ENCODE measurements at regions not wholly inside any gene's neighbourhood (a gene's known extent, or its start where the extent isn't known, plus 50 kb on each side); places are given as distances from the start of the nearest gene placed in this dataset.

DNA sequence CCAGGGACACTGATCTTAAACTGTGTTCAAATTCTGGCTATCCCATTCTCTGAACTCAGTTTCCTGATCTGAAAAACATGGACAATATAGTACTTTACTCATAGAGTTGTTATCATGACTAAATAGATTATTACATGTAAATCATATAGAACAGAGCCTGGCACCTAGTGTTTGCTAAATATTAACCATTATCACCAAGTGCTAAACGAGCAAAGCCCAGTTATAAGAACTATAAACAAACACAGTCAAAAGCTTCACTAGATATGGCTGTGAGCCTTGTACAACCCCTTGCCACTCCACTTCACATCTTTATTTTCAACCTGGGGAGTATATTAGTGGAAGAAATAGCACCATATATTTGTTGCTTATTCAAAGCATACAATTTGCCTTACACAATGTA, 338.9 kb upstream of the CADM1 start:
- H3K27me3 ChIP-seq, result no peaks in the 10 kb centered on the region

GRCh38 chr11:115820026-115820425, 315.8 kb upstream of the CADM1 start:
- DNase-seq (ENCODE audit: low spot score in 2 of 2), result no peak
- H3K9me3 ChIP-seq, result peaks cover 0 to 25% (median 2%) of the 10 kb centered on the region in 4 donors
- TF ChIP-seq CTCF (IDR thresholded peaks at IDR 0.05) (no peak), EP300 (IDR thresholded peaks at IDR 0.05) (no peak), POLR2A (IDR thresholded peaks at IDR 0.05) (no peak)
- WGBS, 2 donors, result 78 to 83% methylated on average over 1 of the region's 1 CpG
- no peak overlapping the region for H3K4me3 ChIP-seq
- no peak overlapping the region for H3K27ac ChIP-seq
- no peaks in the 10 kb centered on the region for H3K27me3 ChIP-seq
- H3K36me3 ChIP-seq, result no peaks in the 10 kb centered on the region
- H3K4me1 ChIP-seq, result no peaks in the 10 kb centered on the region

More for the DNA sequence above, 338.9 kb upstream of the CADM1 start:
- Histone ChIP-seq H3K36me3 (no peaks in the 10 kb centered on the region), H3K9me3 (no peaks in the 10 kb centered on the region), H3K4me1 (peaks cover 0 to 5% (median 0%) of the 10 kb centered on the region in 4 donors), H3K27ac (no peak overlapping the region), H3K4me3 (no peak overlapping the region)
- 76 to 77% methylated on average over 1 of the region's 1 CpG for whole genome bisulfite sequencing, 2 donors
- no peak for TF ChIP-seq CTCF (IDR thresholded peaks at IDR 0.05)
- no peak for TF ChIP-seq POLR2A (IDR thresholded peaks at IDR 0.05)
- no peak for TF ChIP-seq EP300 (IDR thresholded peaks at IDR 0.05)
- DNase-seq (ENCODE audit: low spot score in 2 of 2), result no peak

GRCh38 chr11:115819014-115819413, 314.8 kb upstream of the CADM1 start:
- Histone ChIP-seq H3K27ac (no peak overlapping the region), H3K4me3 (no peak overlapping the region), H3K27me3 (no peaks in the 10 kb centered on the region), H3K36me3 (no peaks in the 10 kb centered on the region), H3K9me3 (peaks cover 0 to 25% (median 2%) of the 10 kb centered on the region in 4 donors), H3K4me1 (no peaks in the 10 kb centered on the region)
- no peak for TF ChIP-seq CTCF (IDR thresholded peaks at IDR 0.05)
- 58 to 64% methylated on average over 3 of the region's 3 CpGs for WGBS, 2 donors
- DNase-seq (ENCODE audit: low spot score in 2 of 2), result no peak

- Histone ChIP-seq H3K4me3 (no peak overlapping the region), H3K9me3 (peaks cover 0 to 25% (median 2%) of the 10 kb centered on the region in 4 donors), H3K4me1 (no peaks in the 10 kb centered on the region), H3K27ac (no peak overlapping the region), H3K36me3 (no peaks in the 10 kb centered on the region), H3K27me3 (no peaks in the 10 kb centered on the region)
- 52 to 58% methylated on average over 6 of the region's 6 CpGs for WGBS, 2 donors
- TF ChIP-seq CTCF (IDR thresholded peaks at IDR 0.05), result no peak
- no peak for TF ChIP-seq POLR2A (IDR thresholded peaks at IDR 0.05)
- TF ChIP-seq EP300 (IDR thresholded peaks at IDR 0.05), result no peak
- no peak for DNase-seq (ENCODE audit: low spot score in 2 of 2)
Observed at GRCh38 chr11:115817844-115818468, 313.7 kb upstream of the CADM1 start.

DNA sequence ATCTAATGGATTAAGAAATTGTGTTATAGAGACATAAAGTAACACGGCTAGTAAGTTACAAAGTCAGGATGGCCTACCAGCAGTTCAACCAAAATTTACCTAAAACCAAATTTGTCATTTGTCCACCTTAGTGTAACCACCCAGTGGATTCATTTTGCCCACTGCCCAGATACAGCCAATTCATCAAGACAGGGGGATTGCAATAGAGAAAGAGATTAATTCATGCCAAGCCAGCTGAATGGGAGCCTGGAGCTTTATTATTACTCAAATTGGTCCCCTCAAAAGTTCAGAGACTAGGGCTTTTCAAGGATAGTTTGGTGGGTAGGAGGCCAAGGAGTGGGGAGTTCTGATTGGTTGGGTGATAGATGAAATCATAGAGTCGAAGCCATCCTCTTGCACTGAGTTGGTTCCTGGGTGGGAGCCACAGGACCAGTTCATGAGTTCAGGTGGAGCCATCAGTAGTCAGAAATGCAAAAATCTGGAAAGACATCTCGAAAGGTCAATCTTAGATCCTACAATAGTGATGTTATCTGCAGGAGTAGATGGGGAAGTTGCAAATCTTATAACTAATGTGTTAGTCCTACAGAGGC, 304.2 kb upstream of the CADM1 start:
- Histone ChIP-seq H3K4me3 (no peak overlapping the region), H3K36me3 (no peaks in the 10 kb centered on the region), H3K4me1 (no peaks in the 10 kb centered on the region), H3K27ac (no peak overlapping the region), H3K9me3 (peaks cover 0 to 42% (median 5%) of the 10 kb centered on the region in 4 donors), H3K27me3 (no peaks in the 10 kb centered on the region)
- 75 to 96% methylated on average over 3 of the region's 3 CpGs for WGBS, 2 donors
- DNase-seq (ENCODE audit: low spot score in 2 of 2), result no peak
- no peak for TF ChIP-seq EP300 (IDR thresholded peaks at IDR 0.05)
- TF ChIP-seq POLR2A (IDR thresholded peaks at IDR 0.05), result no peak
- no peak for TF ChIP-seq CTCF (IDR thresholded peaks at IDR 0.05)
